IPS-NIHi7 (cell line): ENCODE measurements at regions not wholly inside any gene's neighbourhood (a gene's known extent, or its start where the extent isn't known, plus 50 kb on each side); places are given as distances from the start of the nearest gene placed in this dataset.
"Not testable (repeated sequence)": the region's sequence is repeated elsewhere in the genome, so short reads cannot be mapped to it uniquely, and the experiment has no call there.

Experiments used
- DNase-seq: peaks from one replicate; pipeline ENCODE4 v3.0.0; 2012; ENCODE audit warnings: mixed read lengths; ENCODE audit errors: extremely low spot score

GRCh38 chr5:152527358-152528052, 122.4 kb upstream of the NMUR2 start:
- no peak for DNase-seq

GRCh38 chr5:152529440-152529839, 124.4 kb upstream of the NMUR2 start:
- DNase-seq: peak; percentile 41

- peak; percentile 44 for DNase-seq
Measured at GRCh38 chr5:152532714-152533113, 127.6 kb upstream of the NMUR2 start.

- no peak for DNase-seq
Measured at GRCh38 chr5:152534641-152535040, 129.6 kb upstream of the NMUR2 start.

GRCh38 chr5:152542741-152543140, 137.7 kb upstream of the NMUR2 start:
- DNase-seq: peak; percentile 72

GRCh38 chr5:152546493-152546892, 141.4 kb upstream of the NMUR2 start:
- DNase-seq: no peak

- DNase-seq: no peak
Measured at GRCh38 chr5:152547202-152547601, 142.1 kb upstream of the NMUR2 start.

- DNase-seq: no peak
Measured at GRCh38 chr5:152549709-152550108, 144.6 kb upstream of the NMUR2 start.

GRCh38 chr5:152551061-152551460, 146.0 kb upstream of the NMUR2 start:
- no peak for DNase-seq

GRCh38 chr5:152556784-152557183, 151.7 kb upstream of the NMUR2 start:
- DNase-seq: no peak

- peak; percentile 68 for DNase-seq
Measured at GRCh38 chr5:152560512-152561137, 155.5 kb upstream of the NMUR2 start.

GRCh38 chr5:152568016-152568415, 162.9 kb upstream of the NMUR2 start:
- DNase-seq: no peak

- DNase-seq: no peak
Measured at GRCh38 chr5:152572812-152573211, 167.7 kb upstream of the NMUR2 start.

- DNase-seq: no peak
Measured at GRCh38 chr5:152584103-152584502, 179.0 kb upstream of the NMUR2 start.

GRCh38 chr5:152592416-152592815, 187.3 kb upstream of the NMUR2 start:
- DNase-seq: no peak

GRCh38 chr5:152593388-152593787, 188.3 kb upstream of the NMUR2 start:
- peak; percentile 31 for DNase-seq

GRCh38 chr5:152595405-152595804, 190.3 kb upstream of the NMUR2 start:
- DNase-seq: no peak

- DNase-seq: no peak
Measured at GRCh38 chr5:152599096-152599495, 194.0 kb upstream of the NMUR2 start.

- no peak for DNase-seq
Measured at GRCh38 chr5:152601806-152602732, 197.0 kb upstream of the NMUR2 start.

- not testable (repeated sequence) for DNase-seq
Measured at GRCh38 chr5:152606050-152606449, 201.0 kb upstream of the NMUR2 start.

- DNase-seq: no peak
Measured at GRCh38 chr5:152606776-152607364, 201.8 kb upstream of the NMUR2 start.
